HCT116 (cell line): ENCODE measurements at regions not wholly inside any gene's neighbourhood (a gene's known extent, or its start where the extent isn't known, plus 50 kb on each side); places are given as distances from the start of the nearest gene placed in this dataset.

ENCODE experiments used
- ATAC-seq: fragments of 200-7000 bp; cut with Tn5 transposase; 2 replicates; pipeline ENCODE4 v1.9.1; 2020; ENCODE audit warnings: mild to moderate bottlenecking, moderate library complexity
- BruUV-seq: library from RNA; stranded (reverse); fragments of 400-500 nt; replicated peaks from 2 replicates; lab custom pipeline; 2021; lab: Mats Ljungman, UMichigan
- CTCF ChIA-PET: fragments of 300-600 bp; sonication (Branson Sonifier 250); formaldehyde crosslinking; loops from one replicate; lab custom pipeline; 2021; ENCODE audit warnings: antibody characterized with exemption; lab: Charles Lee
- POLR2A ChIA-PET: fragments of 300-600, 350-600 bp; sonication (Branson Sonifier 250); formaldehyde crosslinking; loops from one replicate; lab custom pipeline; 2021; ENCODE audit warnings: antibody characterized with exemption; lab: Charles Lee
- RAD21 ChIA-PET, 2 experiments: fragments of 300-600 bp; sonication (Branson Sonifier 250); formaldehyde crosslinking; loops; one replicate each; lab custom pipeline; 2023; ENCODE audit warnings: low total read pairs in 2 of 2; ENCODE audit not compliant: uncharacterized antibody in 2 of 2, unreplicated experiment in 2 of 2, low non-redundant PET in 1 of 2; lab: Charles Lee
- DNase-seq: peaks from one replicate; pipeline ENCODE4 v3.0.0-alpha.2; 2010; ENCODE audit warnings: low read depth, low spot score
- H2AFZ ChIP-seq: fragments of 200-600 bp; shearing (Covaris generic), sonication (generic); 2 replicates; pipeline ENCODE4 v1.6.1; 2017; ENCODE audit warnings: low read depth, mixed run types, mixed read lengths, antibody characterized with exemption, low read length; ENCODE audit not compliant: poor library complexity, severe bottlenecking
- H3K27ac ChIP-seq: 2 replicates; pipeline ENCODE4 v1.5.1; 2012; ENCODE audit warnings: low read depth, low read length
- H3K27me3 ChIP-seq: fragments of 200-600 bp; sonication (generic); 2 replicates; pipeline ENCODE4 v1.6.1; 2016; ENCODE audit warnings: mixed run types, low read length, mixed read lengths; ENCODE audit not compliant: insufficient read depth
- H3K36me3 ChIP-seq, 2 experiments: fragments of 200-500 bp in 1 of 2; fragments of 200-600 bp in 1 of 2; sonication (Bioruptor generic) in 1 of 2; sonication (generic) in 1 of 2; 2 replicates each; pipeline versions ENCODE4 v1.5.1 to v1.6.1; 2014 to 2016; ENCODE audit warnings: low read length in 2 of 2, inconsistent platforms in 1 of 2, mixed read lengths in 1 of 2, mixed run types in 1 of 2; ENCODE audit not compliant: insufficient read depth in 2 of 2, control insufficient read depth in 1 of 2
- H3K4me1 ChIP-seq, 2 experiments: fragments of 200-600 bp in 1 of 2; sonication (generic) in 1 of 2; 2 replicates each; pipeline versions ENCODE4 v1.5.1 to v1.6.1; 2012 to 2017; ENCODE audit warnings: low read length in 2 of 2, inconsistent platforms in 1 of 2, mild to moderate bottlenecking in 1 of 2, mixed read lengths in 1 of 2, mixed run types in 1 of 2, moderate library complexity in 1 of 2; ENCODE audit not compliant: insufficient read depth in 2 of 2, control insufficient read depth in 1 of 2
- H3K4me2 ChIP-seq: fragments of 200-600 bp; sonication (generic); 2 replicates; pipeline ENCODE4 v1.6.1; 2017; ENCODE audit warnings: mixed run types, low read length, mixed read lengths
- H3K4me3 ChIP-seq, 2 experiments: fragments of 200-600 bp in 1 of 2; sonication (generic) in 1 of 2; replicated peaks in 1 of 2; 2 replicates each; pipeline ENCODE4 v1.5.1; 2011 to 2016; ENCODE audit warnings: low read length in 2 of 2, control low read depth in 1 of 2, low read depth in 1 of 2, mild to moderate bottlenecking in 1 of 2, mixed read lengths in 1 of 2, mixed run types in 1 of 2
- H3K79me2 ChIP-seq: fragments of 200-600 bp; sonication (generic); 2 replicates; pipeline ENCODE4 v1.6.1; 2017; ENCODE audit warnings: mild to moderate bottlenecking, mixed run types, low read length, moderate library complexity, mixed read lengths; ENCODE audit not compliant: insufficient read depth
- H3K9ac ChIP-seq: fragments of 200-600 bp; sonication (generic); 2 replicates; pipeline ENCODE4 v1.6.1; 2016; ENCODE audit warnings: low read length, mixed read lengths
- H3K9me2 ChIP-seq: fragments of 200-600 bp; sonication (generic), shearing (Covaris generic); 2 replicates; pipeline ENCODE4 v1.6.1; 2017; ENCODE audit warnings: mixed run types, mild to moderate bottlenecking, moderate library complexity; ENCODE audit not compliant: insufficient read depth
- H3K9me3 ChIP-seq, 2 experiments: fragments of 200-500 bp in 1 of 2; fragments of 200-600 bp in 1 of 2; sonication (Bioruptor generic) in 1 of 2; sonication (generic) in 1 of 2; 2 replicates each; pipeline ENCODE4 v1.6.1; 2014 to 2017; ENCODE audit warnings: low read length in 2 of 2, mixed read lengths in 2 of 2, inconsistent platforms in 1 of 2, low read depth in 1 of 2, mild to moderate bottlenecking in 1 of 2, mixed run types in 1 of 2, moderate library complexity in 1 of 2; ENCODE audit not compliant: control insufficient read depth in 1 of 2, insufficient read depth in 1 of 2
- H4K20me1 ChIP-seq: fragments of 200-600 bp; sonication (generic), shearing (Covaris generic); 2 replicates; pipeline ENCODE4 v1.6.1; 2017; ENCODE audit warnings: mixed run types, mild to moderate bottlenecking, moderate library complexity; ENCODE audit not compliant: insufficient read depth
- CEBPB ChIP-seq: IDR thresholded peaks from 2 replicates; pipeline ENCODE4 v1.6.1; 2012; ENCODE audit warnings: low read depth
- EGR1 ChIP-seq: IDR thresholded peaks from 2 replicates; pipeline ENCODE4 v1.6.1; 2012; ENCODE audit warnings: low read depth
- EZH2 ChIP-seq: fragments of 200-600 bp; sonication (generic); IDR thresholded peaks from 2 replicates; pipeline ENCODE4 v1.6.1; 2017; ENCODE audit warnings: antibody characterized with exemption, mixed run types
- EZH2phosphoT487 ChIP-seq: fragments of 200-600 bp; IDR thresholded peaks from 2 replicates; pipeline ENCODE4 v1.6.1; 2018; ENCODE audit warnings: antibody characterized with exemption, borderline replicate concordance
- FOSL1 ChIP-seq: IDR thresholded peaks from 2 replicates; pipeline ENCODE4 v1.6.1; 2012; ENCODE audit warnings: low read depth
- JUND ChIP-seq: IDR thresholded peaks from 2 replicates; pipeline ENCODE4 v1.6.1; 2012
- POLR2A ChIP-seq: IDR thresholded peaks from 2 replicates; pipeline ENCODE4 v1.7.0; 2011; ENCODE audit warnings: borderline replicate concordance; ENCODE audit not compliant: insufficient read depth, insufficient read length; ENCODE audit errors: extremely low read depth
- POLR2AphosphoS5 ChIP-seq: IDR thresholded peaks from 2 replicates; pipeline ENCODE4 v1.6.1; 2011; ENCODE audit warnings: mild to moderate bottlenecking, low read depth, low read length, moderate library complexity
- RAD21 ChIP-seq: IDR thresholded peaks from 2 replicates; pipeline ENCODE4 v1.6.1; 2012; ENCODE audit warnings: low read depth, mild to moderate bottlenecking
- SP1 ChIP-seq: IDR thresholded peaks from 2 replicates; pipeline ENCODE4 v1.6.1; 2012; ENCODE audit warnings: low read depth
- YY1 ChIP-seq: IDR thresholded peaks from 2 replicates; pipeline ENCODE4 v1.6.1; 2011; ENCODE audit warnings: low read length, low read depth, moderate library complexity, mild to moderate bottlenecking; ENCODE audit not compliant: insufficient replicate concordance; ENCODE audit errors: extremely low read depth
- ZBTB33 ChIP-seq: IDR thresholded peaks from 2 replicates; pipeline ENCODE4 v1.6.1; 2011; ENCODE audit warnings: mild to moderate bottlenecking, low read length, moderate library complexity; ENCODE audit not compliant: insufficient replicate concordance; ENCODE audit errors: extremely low read depth
- ZFX ChIP-seq: fragments of 450-650 bp; IDR thresholded peaks from 2 replicates; pipeline ENCODE4 v1.6.1; 2017
- ZNF274 ChIP-seq: fragments of 200-500 bp; sonication (Bioruptor generic); IDR thresholded peaks from 2 replicates; pipeline ENCODE4 v1.6.1; 2014; ENCODE audit warnings: mild to moderate bottlenecking, low read depth, low read length, inconsistent platforms
- intact Hi-C: fragments of 100-400 bp; cut with micrococcal nuclease; formaldehyde crosslinking; loops from 2 replicates; pipeline ENCODE4 v1.10.0; 2022
- TF ChIP-seq, protein P1 (sequence below): IDR thresholded peaks from 2 replicates; pipeline ENCODE4 v1.6.1; 2012; ENCODE audit warnings: low read depth

- no peak for ATAC-seq
- BruUV-seq, result no TSS peak
- ChIA-PET RAD21 (no interaction called here), POLR2A (no interaction called here), CTCF (no interaction called here)
- no peaks in the 10 kb centered on the region for H4K20me1 ChIP-seq
- no peak overlapping the region for H3K27ac ChIP-seq
- no peaks in the 10 kb centered on the region for H3K79me2 ChIP-seq
- no peaks in the 10 kb centered on the region for H3K4me1 ChIP-seq
- no peak overlapping the region for H2AFZ ChIP-seq
- H3K9me2 ChIP-seq, result no peaks in the 10 kb centered on the region
- no peak overlapping the region for H3K9ac ChIP-seq
- intact Hi-C loops, result no loop called here
- H3K4me3 ChIP-seq, result no peak overlapping the region
- no peak for DNase-seq
- H3K4me2 ChIP-seq, result no peak overlapping the region
- H3K27me3 ChIP-seq, result no peaks in the 10 kb centered on the region
- TF ChIP-seq RAD21 (no peak), ZBTB33 (no peak), CEBPB (no peak), YY1 (no peak), ZNF274 (no peak), EZH2 (no peak), ZFX (no peak), POLR2A (no peak), POLR2AphosphoS5 (no peak), FOSL1 (no peak), SP1 (no peak), JUND (no peak), EGR1 (no peak), EZH2phosphoT487 (no peak)
- TF ChIP-seq, protein P1, sequence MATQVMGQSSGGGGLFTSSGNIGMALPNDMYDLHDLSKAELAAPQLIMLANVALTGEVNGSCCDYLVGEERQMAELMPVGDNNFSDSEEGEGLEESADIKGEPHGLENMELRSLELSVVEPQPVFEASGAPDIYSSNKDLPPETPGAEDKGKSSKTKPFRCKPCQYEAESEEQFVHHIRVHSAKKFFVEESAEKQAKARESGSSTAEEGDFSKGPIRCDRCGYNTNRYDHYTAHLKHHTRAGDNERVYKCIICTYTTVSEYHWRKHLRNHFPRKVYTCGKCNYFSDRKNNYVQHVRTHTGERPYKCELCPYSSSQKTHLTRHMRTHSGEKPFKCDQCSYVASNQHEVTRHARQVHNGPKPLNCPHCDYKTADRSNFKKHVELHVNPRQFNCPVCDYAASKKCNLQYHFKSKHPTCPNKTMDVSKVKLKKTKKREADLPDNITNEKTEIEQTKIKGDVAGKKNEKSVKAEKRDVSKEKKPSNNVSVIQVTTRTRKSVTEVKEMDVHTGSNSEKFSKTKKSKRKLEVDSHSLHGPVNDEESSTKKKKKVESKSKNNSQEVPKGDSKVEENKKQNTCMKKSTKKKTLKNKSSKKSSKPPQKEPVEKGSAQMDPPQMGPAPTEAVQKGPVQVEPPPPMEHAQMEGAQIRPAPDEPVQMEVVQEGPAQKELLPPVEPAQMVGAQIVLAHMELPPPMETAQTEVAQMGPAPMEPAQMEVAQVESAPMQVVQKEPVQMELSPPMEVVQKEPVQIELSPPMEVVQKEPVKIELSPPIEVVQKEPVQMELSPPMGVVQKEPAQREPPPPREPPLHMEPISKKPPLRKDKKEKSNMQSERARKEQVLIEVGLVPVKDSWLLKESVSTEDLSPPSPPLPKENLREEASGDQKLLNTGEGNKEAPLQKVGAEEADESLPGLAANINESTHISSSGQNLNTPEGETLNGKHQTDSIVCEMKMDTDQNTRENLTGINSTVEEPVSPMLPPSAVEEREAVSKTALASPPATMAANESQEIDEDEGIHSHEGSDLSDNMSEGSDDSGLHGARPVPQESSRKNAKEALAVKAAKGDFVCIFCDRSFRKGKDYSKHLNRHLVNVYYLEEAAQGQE, result no peak
- H3K36me3 ChIP-seq, result no peaks in the 10 kb centered on the region
- H3K9me3 ChIP-seq, result no peaks in the 10 kb centered on the region
Measured at GRCh38 chrX:122666601-122667000, 517.5 kb upstream of the GRIA3 start.
